SH-SY5Y (cell line): ENCODE measurements at regions not wholly inside any gene's neighbourhood (a gene's known extent, or its start where the extent isn't known, plus 50 kb on each side); places are given as distances from the start of the nearest gene placed in this dataset.

Experiments
- GATA2 ChIP-seq: IDR thresholded peaks from 2 replicates; pipeline ENCODE4 v1.6.1; 2011; ENCODE audit warnings: mild to moderate bottlenecking, low read depth, low read length
- GATA3 ChIP-seq: IDR thresholded peaks from 2 replicates; pipeline ENCODE4 v1.6.1; 2011; ENCODE audit warnings: low read depth, mild to moderate bottlenecking, low read length, moderate library complexity

GRCh38 chr1:227378871-227379554, 60.7 kb upstream of the CDC42BPA start:
- no peak for TF ChIP-seq GATA2
- no peak for TF ChIP-seq GATA3
